ENCODE measurements at regions not wholly inside any gene's neighbourhood (a gene's known extent, or its start where the extent isn't known, plus 50 kb on each side); places are given as distances from the start of the nearest gene placed in this dataset.

DNA sequence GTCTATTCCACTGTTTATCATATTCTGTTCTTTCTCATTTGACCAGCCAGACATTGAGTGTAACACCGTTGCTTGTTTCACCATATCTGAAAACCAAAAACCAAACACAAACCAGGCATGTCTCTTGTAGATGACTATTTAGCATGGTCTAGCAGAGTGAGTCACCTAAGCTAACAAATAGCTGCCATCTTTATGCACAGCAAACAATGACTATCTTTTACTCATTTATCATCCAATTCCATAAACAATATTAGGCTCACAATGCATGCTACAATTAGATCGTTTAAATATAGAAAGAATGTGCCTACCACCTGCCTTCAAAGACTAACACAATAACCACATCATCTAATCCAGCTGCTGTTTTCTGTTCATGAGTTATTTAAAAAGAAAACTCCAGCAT is 495.4 kb downstream of the PCDH19 start:
- Histone ChIP-seq H3K9me3 (ENCODE audit: control insufficient read depth, low read depth, low read length) (no peaks in the 10 kb centered on the region), H2BK5ac (ENCODE audit: insufficient read length, low read length) (no peak overlapping the region), H3K79me2 (ENCODE audit: insufficient read depth, low read length) (no peaks in the 10 kb centered on the region), H3K23ac (ENCODE audit: insufficient read length, low read depth, low read length) (no peak overlapping the region), H3K14ac (ENCODE audit: insufficient read depth, low read length) (no peak overlapping the region), H2BK20ac (ENCODE audit: low read depth, low read length, poor library complexity, severe bottlenecking) (no peak overlapping the region), H3K27ac (ENCODE audit: insufficient read length, low read depth, low read length) (no peak overlapping the region), H2BK120ac (ENCODE audit: low read depth, low read length, poor library complexity, severe bottlenecking) (no peak overlapping the region), H3K56ac (ENCODE audit: insufficient read length, low read depth, low read length) (no peak overlapping the region), H3K9ac (ENCODE audit: extremely low read depth, insufficient read length, low read length) (no peak overlapping the region), H2AK5ac (ENCODE audit: insufficient read length, low read length) (no peak overlapping the region), H3K27me3 (ENCODE audit: insufficient read depth, low read length) (no peaks in the 10 kb centered on the region), H3T11ph (ENCODE audit: low read length) (no peak overlapping the region), H4K5ac (ENCODE audit: insufficient read length, low read depth, low read length) (no peak overlapping the region), H3K4ac (ENCODE audit: low read depth, low read length) (no peak overlapping the region), H4K20me1 (ENCODE audit: control insufficient read depth, insufficient read depth, insufficient read length) (no peaks in the 10 kb centered on the region), H2BK12ac (ENCODE audit: insufficient read length, low read depth, low read length) (no peak overlapping the region), H3K79me1 (ENCODE audit: insufficient read depth, low read depth, low read length, poor library complexity, severe bottlenecking) (no peaks in the 10 kb centered on the region), H3K4me1 (ENCODE audit: insufficient read depth, low read length) (no peaks in the 10 kb centered on the region), H4K91ac (ENCODE audit: insufficient read length, low read depth, low read length) (no peak overlapping the region), H2AFZ (ENCODE audit: low read length) (no peak overlapping the region), H2BK15ac (ENCODE audit: low read depth, low read length) (no peak overlapping the region), H3K18ac (ENCODE audit: insufficient read length, low read depth, low read length) (no peak overlapping the region), H4K8ac (replicated peaks; ENCODE audit: insufficient read length, low read depth, low read length) (no peak overlapping the region), H3K23me2 (ENCODE audit: insufficient read length, low read depth, low read length, poor library complexity, severe bottlenecking) (no peaks in the 10 kb centered on the region), H3K4me2 (ENCODE audit: insufficient read depth, insufficient read length, low read length) (no peak overlapping the region)
- Mint-ChIP-seq H3K9me3 (no peaks in the 10 kb centered on the region), H3K36me3 (ENCODE audit: insufficient read depth in 1 of 3, low read depth in 3 of 3) (no peaks in the 10 kb centered on the region), H3K4me1 (no peaks in the 10 kb centered on the region), H3K27ac (no peak overlapping the region), H3K27me3 (ENCODE audit: low read depth) (no peaks in the 10 kb centered on the region), H3K4me3 (no peak overlapping the region)
- WGBS (ENCODE audit: extremely low coverage, insufficient read length, low lambda C conversion rate): no CpG with 5 or more reads among the region's 2 CpGs
- TF ChIP-seq, protein P1, sequence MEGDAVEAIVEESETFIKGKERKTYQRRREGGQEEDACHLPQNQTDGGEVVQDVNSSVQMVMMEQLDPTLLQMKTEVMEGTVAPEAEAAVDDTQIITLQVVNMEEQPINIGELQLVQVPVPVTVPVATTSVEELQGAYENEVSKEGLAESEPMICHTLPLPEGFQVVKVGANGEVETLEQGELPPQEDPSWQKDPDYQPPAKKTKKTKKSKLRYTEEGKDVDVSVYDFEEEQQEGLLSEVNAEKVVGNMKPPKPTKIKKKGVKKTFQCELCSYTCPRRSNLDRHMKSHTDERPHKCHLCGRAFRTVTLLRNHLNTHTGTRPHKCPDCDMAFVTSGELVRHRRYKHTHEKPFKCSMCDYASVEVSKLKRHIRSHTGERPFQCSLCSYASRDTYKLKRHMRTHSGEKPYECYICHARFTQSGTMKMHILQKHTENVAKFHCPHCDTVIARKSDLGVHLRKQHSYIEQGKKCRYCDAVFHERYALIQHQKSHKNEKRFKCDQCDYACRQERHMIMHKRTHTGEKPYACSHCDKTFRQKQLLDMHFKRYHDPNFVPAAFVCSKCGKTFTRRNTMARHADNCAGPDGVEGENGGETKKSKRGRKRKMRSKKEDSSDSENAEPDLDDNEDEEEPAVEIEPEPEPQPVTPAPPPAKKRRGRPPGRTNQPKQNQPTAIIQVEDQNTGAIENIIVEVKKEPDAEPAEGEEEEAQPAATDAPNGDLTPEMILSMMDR (conservative IDR thresholded peaks at IDR 0.05): no peak
- no peak for DNase-seq

Measured in H9 (cell line).